HepG2 (cell line): ENCODE measurements at regions not wholly inside any gene's neighbourhood (a gene's known extent, or its start where the extent isn't known, plus 50 kb on each side); places are given as distances from the start of the nearest gene placed in this dataset.

Experiments
- ATF1 ChIP-seq: IDR thresholded peaks from 2 replicates; pipeline ENCODE4 v1.6.1; 2016; ENCODE audit warnings: mild to moderate bottlenecking, control low read depth
- ATRX ChIP-seq: sonication (generic); formaldehyde crosslinking; IDR thresholded peaks from 2 replicates; pipeline ENCODE4 v1.4.0; 2020; ENCODE audit warnings: missing genetic modification reagents, borderline replicate concordance
- EP300 ChIP-seq, 3 experiments: sonication (generic) in 1 of 3; formaldehyde crosslinking in 1 of 3; IDR thresholded peaks; 2 replicates each; pipeline versions ENCODE4 v1.5.1 to v1.6.1; 2011 to 2020; ENCODE audit warnings: low read depth in 2 of 3, low read length in 2 of 3, borderline replicate concordance in 1 of 3, improper control_type of control experiment in 1 of 3, mild to moderate bottlenecking in 1 of 3, missing genetic modification reagents in 1 of 3, moderate library complexity in 1 of 3
- MAFF ChIP-seq: IDR thresholded peaks from 2 replicates; pipeline ENCODE4 v1.6.1; 2011; ENCODE audit warnings: low read depth, low read length, improper control_type of control experiment
- NFYC ChIP-seq: IDR thresholded peaks from 2 replicates; pipeline ENCODE4 v1.6.1; 2016; ENCODE audit warnings: missing genetic modification reagents, missing compliant biosample characterization
- TF ChIP-seq, protein P1 (sequence below): sonication (generic); formaldehyde crosslinking; IDR thresholded peaks from 2 replicates; pipeline ENCODE4 v1.4.0; 2020; ENCODE audit warnings: missing genetic modification reagents
- TF ChIP-seq, protein P2 (sequence below): sonication (generic); formaldehyde crosslinking; conservative IDR thresholded peaks from 2 replicates; pipeline ENCODE4 v1.4.0; 2020; ENCODE audit warnings: missing genetic modification reagents

DNA sequence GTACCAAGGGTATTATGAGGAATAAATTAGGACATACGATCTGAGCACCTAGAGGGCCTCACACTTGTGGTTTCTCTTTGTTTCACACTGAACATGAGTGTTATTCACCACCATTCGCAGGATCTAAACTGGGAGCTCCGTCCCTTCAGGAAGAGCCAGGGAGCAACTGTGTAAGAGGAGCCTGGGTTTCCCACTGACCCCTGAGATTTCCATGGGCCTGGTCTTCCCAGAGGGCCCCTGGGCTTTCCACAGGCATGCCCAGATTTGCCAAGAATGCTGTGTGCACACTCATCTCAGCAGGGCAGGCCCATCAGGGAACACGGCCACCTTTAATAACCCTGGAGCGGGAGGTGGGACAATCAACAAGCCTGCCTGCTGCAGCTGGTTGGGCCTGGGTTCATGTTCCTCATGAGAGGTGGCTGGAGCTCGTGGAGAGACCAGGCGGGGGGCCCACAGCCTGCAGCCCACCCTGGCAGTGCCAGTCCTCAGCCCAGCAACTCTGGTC, 416.8 kb upstream of the MYT1L start:
- no peak for TF ChIP-seq MAFF
- TF ChIP-seq, protein P1, sequence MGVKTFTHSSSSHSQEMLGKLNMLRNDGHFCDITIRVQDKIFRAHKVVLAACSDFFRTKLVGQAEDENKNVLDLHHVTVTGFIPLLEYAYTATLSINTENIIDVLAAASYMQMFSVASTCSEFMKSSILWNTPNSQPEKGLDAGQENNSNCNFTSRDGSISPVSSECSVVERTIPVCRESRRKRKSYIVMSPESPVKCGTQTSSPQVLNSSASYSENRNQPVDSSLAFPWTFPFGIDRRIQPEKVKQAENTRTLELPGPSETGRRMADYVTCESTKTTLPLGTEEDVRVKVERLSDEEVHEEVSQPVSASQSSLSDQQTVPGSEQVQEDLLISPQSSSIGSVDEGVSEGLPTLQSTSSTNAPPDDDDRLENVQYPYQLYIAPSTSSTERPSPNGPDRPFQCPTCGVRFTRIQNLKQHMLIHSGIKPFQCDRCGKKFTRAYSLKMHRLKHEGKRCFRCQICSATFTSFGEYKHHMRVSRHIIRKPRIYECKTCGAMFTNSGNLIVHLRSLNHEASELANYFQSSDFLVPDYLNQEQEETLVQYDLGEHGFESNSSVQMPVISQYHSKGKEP: no peak
- no peak for TF ChIP-seq NFYC (CRISPR knock-in tag)
- TF ChIP-seq ATF1 (CRISPR knock-in tag): no peak
- no peak for TF ChIP-seq ATRX (CRISPR knock-in tag)
- TF ChIP-seq EP300 (IDR thresholded peaks at IDR 0.05; ENCODE audit: low read depth in 2 of 2, low read length in 2 of 2): no peak
- TF ChIP-seq EP300 (CRISPR knock-in tag; IDR thresholded peaks at IDR 0.05; ENCODE audit: borderline replicate concordance): no peak
- TF ChIP-seq, protein P2, sequence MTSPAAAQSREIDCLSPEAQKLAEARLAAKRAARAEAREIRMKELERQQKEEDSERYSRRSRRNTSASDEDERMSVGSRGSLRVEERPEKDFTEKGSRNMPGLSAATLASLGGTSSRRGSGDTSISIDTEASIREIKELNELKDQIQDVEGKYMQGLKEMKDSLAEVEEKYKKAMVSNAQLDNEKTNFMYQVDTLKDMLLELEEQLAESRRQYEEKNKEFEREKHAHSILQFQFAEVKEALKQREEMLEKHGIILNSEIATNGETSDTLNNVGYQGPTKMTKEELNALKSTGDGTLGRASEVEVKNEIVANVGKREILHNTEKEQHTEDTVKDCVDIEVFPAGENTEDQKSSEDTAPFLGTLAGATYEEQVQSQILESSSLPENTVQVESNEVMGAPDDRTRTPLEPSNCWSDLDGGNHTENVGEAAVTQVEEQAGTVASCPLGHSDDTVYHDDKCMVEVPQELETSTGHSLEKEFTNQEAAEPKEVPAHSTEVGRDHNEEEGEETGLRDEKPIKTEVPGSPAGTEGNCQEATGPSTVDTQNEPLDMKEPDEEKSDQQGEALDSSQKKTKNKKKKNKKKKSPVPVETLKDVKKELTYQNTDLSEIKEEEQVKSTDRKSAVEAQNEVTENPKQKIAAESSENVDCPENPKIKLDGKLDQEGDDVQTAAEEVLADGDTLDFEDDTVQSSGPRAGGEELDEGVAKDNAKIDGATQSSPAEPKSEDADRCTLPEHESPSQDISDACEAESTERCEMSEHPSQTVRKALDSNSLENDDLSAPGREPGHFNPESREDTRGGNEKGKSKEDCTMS (CRISPR knock-in tag): no peak
